ENCODE measurements at regions not wholly inside any gene's neighbourhood (a gene's known extent, or its start where the extent isn't known, plus 50 kb on each side); places are given as distances from the start of the nearest gene placed in this dataset.

DNA sequence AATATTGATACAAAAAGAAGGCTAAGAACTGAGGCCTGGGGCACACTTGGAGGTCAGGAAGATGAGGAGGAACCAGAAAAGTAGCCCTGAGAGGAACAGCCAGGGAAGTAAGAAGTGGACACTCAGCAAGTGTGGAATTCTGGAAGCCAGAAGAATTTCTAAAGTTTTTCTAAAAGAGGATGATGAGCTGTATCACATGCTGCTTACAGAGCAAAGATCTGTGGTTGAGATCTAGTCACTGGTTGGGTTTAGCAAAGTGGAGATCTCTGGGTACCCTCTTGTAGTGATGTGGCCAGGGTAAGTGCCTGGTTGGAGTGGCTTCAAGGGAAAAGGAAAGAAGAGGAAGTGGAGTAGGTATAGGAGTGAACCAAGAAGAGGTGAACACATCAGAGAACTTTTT lies 95.4 kb upstream of the DAZL start:
- TF ChIP-seq, protein P1, sequence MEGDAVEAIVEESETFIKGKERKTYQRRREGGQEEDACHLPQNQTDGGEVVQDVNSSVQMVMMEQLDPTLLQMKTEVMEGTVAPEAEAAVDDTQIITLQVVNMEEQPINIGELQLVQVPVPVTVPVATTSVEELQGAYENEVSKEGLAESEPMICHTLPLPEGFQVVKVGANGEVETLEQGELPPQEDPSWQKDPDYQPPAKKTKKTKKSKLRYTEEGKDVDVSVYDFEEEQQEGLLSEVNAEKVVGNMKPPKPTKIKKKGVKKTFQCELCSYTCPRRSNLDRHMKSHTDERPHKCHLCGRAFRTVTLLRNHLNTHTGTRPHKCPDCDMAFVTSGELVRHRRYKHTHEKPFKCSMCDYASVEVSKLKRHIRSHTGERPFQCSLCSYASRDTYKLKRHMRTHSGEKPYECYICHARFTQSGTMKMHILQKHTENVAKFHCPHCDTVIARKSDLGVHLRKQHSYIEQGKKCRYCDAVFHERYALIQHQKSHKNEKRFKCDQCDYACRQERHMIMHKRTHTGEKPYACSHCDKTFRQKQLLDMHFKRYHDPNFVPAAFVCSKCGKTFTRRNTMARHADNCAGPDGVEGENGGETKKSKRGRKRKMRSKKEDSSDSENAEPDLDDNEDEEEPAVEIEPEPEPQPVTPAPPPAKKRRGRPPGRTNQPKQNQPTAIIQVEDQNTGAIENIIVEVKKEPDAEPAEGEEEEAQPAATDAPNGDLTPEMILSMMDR (IDR thresholded peaks at IDR 0.05 in 4 of 5, conservative IDR thresholded peaks at IDR 0.05 in 1 of 5) = no peak
- no peak for TF ChIP-seq POLR2A (IDR thresholded peaks at IDR 0.05)
